ENCODE measurements at regions not wholly inside any gene's neighbourhood (a gene's known extent, or its start where the extent isn't known, plus 50 kb on each side); places are given as distances from the start of the nearest gene placed in this dataset.

DNA sequence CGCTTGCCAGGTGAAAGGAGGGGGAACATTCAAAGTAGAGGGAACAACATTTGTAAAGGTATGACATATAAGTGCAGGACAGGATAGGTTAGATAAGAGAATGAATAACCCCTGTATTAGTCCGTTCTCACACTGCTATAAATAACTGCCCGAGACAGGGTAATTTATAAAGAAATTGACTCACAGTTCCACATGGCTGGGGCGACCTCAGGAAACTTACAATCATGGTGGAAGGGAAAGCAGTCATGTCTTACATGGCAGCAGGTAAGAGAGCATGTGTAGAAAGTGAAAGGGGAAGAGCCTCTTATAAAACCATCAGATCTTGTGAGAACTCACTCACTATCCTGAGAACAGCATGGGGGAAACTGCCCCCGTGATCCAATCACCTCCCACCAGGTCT lies 223.8 kb downstream of the SOX9 start:
- no peak for DNase-seq

DNA sequence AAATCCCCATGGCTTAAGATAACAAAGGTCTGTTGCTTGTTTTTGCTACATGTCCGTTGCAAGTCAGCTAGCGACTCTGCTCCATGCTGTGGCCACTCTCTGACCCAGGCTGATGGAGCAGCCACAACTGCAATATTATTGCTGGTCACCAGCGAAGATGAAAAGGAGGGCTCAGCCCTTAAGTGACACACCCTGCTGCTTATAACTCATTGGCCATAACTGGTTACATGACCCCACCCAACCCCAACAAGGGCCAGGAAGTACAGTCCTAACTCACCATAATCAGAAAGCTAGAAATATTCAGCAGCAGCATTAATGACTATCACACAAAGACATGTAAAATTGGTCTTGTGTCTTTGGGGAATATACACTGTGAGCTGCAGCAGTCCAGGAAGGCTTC lies 224.3 kb downstream of the SOX9 start:
- DNase-seq: no peak

DNA sequence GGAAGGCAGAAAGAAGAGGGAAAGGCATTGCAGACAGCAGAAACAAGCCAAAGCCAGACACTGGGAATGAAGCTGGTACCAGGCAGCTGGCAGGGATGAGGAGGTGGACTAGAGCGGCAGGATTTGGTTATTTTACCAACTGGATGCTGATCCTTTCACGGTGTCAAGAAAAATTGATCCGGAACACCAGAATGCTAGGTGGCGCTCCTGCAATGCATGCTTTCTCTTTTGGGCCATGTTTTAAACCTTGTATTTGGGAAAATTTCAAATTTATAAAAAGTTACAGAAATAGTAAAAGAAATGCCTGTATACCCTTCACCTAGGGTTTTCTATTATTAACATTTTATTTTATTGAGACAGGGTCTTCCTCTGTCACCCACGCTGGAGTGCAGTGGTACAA lies 224.7 kb downstream of the SOX9 start:
- DNase-seq: no peak

DNA sequence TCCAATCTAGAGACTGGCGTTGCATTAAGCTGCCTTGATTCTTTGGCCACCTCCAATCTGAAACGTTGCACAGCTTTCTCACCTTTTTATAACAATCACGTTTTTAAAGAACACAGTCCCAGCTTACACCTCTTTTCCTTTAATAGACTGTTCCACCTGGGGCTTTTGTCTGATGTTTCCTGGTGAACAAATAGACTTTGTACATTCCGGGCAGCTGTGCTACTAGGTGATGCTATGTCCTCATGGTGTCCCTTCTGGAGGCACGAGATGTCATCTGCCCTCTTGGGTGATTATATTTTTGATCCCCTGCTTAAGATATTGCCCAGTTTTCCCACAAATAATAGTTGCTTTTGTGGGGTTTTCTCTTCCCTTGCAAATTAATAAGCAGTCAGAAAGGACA lies 225.5 kb downstream of the SOX9 start:
- no peak for DNase-seq

DNA sequence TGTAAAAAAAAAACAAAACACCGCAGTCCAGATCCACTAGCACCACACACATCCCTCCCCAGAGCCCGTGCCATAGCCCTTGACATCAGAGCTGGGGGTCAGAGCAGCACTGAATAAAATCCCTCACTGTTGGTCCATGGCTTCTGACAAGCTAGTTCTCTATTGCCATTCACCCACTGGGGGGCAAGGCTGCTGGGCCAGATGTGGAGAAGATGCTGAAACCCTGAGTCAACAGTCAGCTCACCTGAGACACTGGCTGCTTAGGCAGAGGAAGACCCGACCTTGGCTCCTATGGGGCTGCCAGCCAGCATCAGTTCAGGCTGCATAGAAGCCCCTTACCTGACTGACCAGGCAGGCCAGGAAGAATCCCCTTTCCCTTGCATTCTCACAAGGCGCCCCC lies 228.2 kb downstream of the SOX9 start:
- no peak for DNase-seq

DNA sequence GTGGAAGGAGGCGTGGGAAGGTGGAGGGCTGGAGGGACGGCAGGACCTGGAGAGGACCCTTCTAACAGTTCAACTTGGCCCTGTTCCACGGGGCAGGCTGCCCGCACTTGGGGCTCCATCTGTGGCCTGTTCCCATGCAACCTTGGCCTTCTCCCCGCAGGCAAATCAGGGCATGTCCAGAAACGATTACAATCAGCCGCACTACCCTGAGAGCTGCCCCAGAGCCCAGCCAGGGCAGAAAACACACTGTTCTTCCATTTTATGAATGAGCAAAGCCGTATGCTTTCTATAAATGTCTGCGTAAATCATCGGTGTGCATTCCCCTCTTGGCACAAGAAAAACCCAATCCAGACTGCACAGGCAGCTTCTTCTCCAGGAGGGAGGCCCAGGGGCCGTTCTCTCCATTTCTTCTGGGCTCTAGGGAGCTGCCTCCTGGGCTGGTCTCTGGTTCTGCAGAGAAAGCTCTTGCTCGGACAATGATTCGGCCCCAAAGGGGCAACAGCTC lies 228.7 kb downstream of the SOX9 start:
- DNase-seq: no peak

DNA sequence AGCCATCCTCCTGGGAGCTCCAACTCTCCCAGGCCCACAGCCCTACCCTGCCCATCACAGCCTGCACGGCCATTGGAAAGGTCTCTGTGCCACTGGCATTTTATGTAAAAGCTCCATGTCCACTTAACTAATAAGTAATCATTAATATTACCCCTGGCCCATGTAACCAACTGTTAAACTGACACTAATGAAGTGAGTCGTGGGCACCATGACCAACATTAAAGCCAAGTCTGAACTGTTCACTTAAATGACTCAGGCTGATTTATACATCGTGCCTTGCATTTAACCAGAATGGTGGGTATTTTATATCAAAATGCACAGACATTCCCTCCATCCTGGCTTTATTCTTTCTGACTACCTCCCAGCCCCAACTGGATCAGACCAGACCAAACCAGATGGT lies 229.3 kb downstream of the SOX9 start:
- no peak for DNase-seq

DNA sequence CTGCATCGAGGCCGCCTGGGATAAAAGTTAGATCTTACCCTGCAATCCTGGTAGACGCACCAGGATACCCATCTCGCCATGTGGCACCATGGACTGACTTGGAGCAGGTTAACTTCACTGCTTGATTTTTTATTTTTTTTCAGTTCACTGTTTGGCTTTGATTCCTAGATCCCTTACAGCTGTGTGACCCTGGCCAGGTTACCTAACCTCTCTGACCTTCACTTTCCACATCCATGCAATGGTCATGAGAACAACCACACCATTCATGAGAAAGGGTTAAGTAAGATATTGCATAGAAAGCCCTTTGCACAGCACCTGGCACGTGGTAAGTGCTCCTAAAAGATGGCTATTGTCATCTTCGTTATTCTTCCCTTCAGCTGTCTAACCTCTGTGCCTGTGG lies 230.5 kb downstream of the SOX9 start:
- no peak for DNase-seq

DNA sequence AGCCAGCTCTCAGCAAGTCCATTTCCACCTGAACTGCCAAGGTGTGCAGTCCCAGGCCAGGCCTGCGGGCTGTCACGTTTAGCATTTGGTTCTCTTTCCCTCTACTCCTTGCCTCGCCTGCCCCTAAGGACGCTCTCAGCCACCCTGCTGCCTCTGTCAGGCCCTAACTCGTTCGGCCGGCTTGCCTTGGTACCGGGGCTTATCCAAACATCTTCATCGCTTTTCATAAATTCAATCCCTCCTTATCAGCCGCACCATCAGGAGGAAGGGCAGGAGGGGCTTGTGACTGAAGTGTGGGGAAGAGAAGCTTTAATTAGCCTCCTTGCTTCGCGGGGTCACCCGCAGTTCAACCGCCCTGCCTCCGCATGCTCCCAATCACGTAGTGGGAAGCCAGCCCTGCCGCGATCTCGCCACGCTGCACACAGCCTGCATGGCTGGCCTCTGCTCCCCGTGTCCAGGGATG lies 231.1 kb downstream of the SOX9 start:
- no peak for DNase-seq

DNA sequence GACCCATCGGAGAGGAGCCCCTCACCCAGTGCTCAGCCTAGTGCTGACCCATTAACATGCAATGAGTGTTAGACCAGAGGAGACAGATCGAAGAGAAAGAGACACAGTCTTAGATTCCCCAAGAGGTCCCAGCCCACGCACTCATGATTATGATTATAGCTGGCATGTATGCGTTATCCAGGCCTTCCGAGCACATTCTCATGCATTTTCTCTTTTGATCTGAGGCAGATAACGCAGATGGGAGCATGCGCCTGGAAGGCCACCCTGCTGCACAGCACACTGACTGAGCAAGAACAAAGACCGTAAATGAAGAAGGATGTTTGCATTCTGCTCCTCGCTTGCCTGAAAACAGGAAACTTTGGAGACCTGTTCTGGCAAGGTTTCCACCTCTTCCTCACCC lies 232.7 kb downstream of the SOX9 start:
- no peak for DNase-seq

DNA sequence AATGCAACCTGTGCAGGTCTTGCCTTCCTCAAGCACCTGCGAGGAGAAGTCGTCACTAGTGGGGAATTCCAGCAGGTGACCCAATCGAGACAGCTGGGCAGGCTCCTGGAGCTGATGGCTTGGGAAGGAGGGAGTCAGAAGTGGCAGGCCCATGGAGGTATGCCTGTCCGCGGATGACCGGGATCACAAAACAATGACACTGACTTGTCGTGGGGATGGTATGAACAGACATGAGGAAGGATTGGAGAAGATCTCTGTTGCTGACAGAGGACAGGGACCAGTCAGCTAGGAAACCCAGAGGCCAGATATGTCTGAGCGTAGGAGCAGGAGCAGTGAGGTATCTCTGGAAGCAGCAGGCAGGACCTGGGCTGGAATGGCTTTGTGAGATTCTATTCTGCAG lies 233.3 kb downstream of the SOX9 start:
- no peak for DNase-seq

DNA sequence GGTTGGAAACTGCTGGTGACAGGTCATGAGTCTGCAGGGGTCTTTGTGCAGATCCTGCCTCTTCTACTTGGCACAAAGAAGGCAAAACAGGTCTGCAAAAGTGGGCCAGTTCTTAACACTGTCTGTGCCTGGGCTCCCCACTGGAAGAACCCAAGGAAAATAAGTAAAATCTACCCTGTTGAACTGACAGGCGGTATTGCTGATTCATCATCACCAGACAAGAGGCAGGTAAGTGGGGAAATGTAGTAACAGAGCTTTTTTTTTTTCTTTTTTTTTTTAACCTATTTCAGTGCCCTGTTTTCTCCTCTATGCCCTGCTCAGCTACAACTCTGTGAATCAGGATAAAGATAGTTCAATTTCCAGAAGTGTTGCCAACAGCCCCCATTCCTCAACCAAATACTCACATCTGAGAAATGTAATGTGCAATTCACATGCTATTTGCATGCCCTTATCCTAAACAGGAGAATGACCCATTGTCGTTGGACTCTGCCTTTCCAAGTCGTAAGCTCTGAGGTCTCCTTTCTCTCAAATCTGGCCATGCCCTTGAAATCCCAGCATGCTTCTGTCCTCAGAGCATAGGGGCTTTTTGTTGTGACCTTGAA lies 237.0 kb downstream of the SOX9 start:
- no peak for DNase-seq

DNA sequence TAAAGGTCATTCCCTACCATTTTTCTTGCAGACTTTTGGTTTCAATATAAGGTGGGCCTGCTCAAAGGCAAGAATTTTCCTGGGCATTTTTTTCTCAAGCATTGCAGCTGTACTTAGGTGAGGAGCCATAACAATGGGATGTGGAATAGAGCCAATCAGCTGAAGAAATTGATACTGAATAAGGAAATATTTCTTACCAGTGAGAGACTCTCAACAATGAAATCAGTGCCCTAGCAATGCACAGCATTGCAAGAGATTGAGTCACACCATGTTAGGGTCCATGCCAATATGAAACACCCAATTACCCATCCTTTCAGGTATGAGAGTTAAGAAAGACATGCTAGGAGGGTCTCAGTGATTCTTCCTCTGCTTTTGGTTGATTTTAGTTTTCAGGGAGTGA lies 237.6 kb downstream of the SOX9 start:
- no peak for DNase-seq

DNA sequence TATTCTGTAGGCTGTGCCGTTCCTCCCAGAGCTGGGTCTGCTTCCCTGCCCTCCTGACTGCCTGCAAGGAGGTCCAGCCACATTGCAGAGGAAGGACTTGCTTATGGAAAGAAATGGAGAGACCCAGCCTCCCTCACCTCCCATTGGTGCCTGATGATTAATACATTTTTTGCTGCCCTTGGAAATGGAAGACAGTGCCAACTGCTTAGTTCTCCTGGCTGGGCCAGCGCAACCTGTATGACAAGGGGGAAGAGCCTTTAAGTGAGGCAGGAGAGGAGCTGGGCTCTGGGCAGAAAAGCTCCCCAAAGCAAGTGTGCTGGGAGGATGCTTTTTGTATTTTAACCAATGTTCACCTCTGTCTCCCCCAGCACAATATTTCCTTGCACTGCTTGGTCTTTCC lies 238.5 kb downstream of the SOX9 start:
- no peak for DNase-seq

DNA sequence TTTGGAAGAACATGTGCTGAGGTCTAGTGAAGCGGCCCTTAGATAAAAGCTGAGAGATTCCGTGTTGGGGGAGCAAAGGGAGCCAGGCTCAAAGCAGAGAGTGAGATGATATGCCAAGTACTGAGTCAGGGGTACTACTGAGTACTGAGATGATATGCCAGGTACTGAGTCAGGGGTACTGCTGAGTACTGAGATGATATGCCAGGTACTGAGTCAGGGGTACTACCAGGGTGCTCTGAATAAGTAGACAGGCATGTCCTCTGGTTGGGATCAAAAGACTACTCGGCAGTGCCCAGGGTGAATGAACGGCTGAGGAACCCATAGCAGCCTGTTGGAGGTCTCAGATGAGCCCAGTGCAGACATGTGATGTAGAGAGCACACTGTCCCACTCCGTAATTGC lies 239.0 kb downstream of the SOX9 start:
- no peak for DNase-seq

DNA sequence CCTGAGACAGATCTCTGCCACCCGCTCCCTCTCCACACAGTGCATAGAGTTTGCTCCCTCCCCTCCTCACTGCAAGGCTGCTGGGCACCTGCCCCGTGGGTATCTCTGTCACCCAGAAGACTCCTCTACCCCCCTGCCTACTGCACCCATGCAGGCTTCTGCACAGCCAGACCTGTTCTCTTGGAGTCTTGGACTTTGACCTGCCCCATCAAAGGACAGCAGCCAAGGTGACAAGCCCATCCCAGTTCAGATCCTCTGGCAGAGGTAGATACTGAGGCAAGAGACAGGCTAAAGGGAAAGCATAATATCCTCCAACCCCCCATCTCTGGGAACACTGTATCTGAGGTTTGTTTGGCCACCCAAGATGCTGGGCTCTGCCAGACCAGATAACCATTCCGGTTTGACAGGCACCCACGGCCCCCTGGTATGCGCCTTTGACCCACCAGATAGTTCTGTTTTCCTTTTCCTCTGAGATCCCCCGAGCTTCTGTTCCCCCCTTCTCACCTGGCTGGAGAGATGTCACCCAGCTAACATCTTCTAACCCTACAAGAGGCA lies 239.6 kb downstream of the SOX9 start:
- DNase-seq: no peak

DNA sequence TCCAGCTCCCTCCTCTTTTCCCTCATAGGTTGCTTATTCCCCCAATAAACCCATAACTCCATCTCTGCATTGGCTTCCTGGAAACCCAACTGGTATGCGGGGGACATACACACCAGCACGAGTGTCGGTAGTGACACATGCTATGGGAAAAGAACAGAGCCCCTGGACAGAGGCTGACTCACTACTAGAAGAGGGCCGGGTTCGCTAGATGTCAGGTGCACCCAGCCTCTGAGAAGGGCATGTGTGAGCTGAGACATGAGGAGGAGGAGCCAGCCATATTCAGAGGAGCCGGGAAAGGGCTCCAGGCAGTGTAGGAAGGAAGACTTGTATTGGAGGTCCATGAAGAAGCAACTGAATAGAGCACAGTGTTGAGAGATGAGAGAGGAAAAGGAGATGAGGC lies 241.1 kb downstream of the SOX9 start:
- no peak for DNase-seq

DNA sequence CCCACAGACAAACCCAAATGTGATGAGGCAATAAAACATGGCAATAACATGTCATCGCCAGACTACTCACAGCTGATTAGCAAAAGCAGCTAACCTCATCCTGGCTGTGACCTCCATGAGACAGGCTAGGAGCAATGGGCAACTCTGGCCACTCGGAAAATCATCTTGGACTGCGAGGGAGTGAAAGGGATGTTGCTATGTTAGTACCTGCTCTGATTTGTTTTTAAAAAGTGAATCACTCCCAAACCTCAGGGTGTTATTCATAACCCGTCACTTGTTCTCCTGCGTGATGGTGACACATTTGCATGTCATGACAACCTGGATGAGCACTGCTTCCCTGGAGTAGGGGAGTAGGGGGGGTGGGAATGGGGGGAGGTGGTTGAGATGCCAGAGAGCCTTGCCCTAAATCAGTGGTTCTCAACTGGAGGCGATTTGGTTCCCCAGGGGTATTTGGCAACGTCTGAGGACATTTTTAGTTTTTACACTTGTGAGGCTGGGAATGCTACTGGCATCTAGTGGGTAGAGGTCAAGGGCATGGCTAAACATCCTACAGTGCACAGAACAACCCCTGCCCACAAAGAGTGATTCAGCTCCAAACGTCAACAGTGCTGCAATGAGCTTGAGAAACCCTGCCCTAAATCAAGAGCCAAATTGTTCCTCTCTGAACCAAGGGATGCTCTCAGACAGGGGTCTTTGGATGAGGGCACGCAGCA lies 241.7 kb downstream of the SOX9 start:
- DNase-seq: no peak

DNA sequence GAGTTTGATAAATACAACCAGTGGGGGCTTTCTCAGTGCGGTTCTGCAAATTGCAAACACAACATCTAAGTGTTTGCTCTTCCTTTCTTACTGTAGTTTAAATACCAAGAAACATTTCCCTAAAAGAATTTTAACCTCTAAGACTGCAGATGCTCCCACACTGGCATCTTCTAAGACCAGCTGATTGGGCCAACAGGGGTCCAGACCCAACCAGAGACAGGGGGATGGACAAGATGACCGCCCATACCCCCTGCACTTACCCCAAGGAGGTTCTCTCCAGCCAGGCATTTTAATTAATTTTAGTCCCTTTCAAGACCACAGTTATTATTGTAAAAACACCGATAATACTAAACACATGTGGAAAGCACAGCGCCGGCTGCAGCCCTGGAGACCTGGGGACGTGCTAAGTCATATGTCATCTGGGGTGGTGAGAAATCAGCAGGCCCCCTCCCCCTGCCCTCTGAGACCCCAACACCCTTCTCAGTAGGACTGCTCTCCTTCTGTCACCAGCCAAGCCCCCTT lies 242.3 kb downstream of the SOX9 start:
- no peak for DNase-seq

DNA sequence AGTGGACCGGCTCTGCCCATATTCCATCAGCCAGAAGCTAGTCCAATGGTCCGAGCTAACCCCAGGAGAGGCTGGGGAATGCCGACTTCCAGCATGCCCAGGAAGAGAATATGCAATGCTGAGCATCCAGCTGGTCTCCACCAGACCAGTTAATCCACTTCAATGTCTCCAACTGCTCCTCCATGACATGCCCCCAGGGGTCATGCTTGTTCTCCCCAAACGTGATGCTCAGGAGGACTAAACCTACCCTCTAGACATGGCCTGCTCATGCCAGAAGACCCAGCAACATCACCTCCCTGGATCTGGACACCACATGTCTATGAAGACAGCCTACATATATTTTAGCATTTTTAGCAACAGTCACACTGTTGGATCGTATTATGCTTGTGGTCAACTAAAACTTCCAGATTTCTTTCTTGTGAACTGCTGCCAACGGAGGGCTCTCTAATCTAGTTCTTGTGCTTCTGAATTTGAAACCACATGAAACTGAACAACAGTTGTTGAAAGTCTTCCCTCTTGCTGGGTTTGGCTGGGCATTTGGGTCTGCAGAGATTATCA lies 245.1 kb downstream of the SOX9 start:
- DNase-seq: no peak

DNA sequence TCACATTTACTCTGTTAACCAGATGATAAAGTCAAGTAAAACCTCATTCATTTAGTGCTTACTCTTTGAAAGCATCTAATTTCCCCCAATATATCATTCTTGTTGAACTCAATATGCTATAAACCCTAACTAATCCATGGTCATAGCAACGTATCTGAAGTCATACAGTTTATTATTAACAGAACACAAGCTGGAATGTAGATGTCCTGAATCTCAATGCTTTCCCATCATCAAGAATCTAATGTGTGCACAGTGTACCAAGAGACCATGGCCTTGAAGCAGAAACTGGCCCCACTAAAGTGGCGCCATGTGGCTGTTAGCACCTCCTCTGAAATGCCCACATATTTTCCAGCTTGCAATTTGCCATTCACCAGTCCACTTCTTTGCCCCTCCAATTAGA lies 245.8 kb downstream of the SOX9 start:
- DNase-seq: no peak

DNA sequence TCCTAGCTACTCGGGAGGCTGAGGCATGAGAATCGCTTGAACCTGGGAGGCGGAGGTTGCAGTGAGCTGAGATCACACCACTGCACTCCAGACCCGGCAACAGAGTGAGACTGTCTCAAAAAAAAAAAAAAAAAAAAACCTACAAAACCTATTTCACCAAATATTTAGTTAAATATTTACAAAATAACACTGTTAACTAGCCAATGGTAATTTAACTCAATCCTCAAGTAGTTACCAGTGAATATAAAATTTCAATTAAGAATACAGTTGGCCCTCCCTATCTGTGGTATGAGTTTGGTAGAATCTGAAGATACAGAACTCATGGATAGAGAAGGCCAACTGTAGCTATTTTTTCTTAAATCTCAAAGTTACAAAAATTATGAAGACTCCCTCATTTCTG lies 247.4 kb downstream of the SOX9 start:
- DNase-seq: no peak

DNA sequence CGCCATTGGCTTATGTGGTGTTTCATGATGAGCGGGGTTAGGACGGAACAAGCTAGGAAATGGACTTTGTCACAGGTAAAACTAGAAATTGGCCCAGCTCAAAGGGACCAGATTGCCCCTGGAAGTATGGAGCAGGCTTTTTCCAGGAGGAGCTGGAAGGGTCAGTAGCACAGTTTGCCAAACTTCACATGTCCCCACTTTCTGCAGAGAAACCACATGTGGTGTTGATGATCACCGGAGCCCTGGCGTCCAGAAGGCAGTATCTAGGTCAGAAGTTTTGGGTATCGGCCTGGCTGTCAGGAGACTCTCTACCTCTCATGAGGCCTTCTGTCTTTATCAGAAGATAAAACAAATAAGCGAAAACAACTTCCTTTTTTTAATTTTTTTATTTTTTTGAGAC lies 248.5 kb downstream of the SOX9 start:
- no peak for DNase-seq

DNA sequence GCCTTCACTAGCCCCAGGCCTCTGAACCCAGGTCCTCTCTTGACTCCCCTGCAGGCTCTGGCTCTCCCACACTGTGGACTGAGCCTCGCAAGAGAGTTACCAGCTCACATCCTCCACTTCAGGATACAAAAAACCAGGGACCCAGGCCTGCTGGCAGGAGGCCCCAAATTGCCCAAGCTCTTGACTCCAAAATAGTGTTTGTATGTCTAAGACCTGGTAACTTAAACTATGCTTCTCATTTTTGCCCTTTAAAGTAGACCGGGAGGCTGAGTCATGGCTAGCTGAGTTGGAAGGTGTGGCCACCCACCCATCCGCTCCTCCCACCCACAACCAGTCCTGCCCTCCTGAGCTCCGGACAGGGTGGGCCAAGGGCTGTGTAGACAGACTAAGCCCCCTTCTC lies 250.0 kb downstream of the SOX9 start:
- no peak for DNase-seq

Data from T-helper 9 cell (primary cell).